GM12878 (cell line): ENCODE measurements at regions not wholly inside any gene's neighbourhood (a gene's known extent, or its start where the extent isn't known, plus 50 kb on each side); places are given as distances from the start of the nearest gene placed in this dataset.

ENCODE experiments used
- ATF7 ChIP-seq: fragments of 450-650 bp; IDR thresholded peaks from 2 replicates; pipeline ENCODE4 v1.6.1; 2016; ENCODE audit warnings: low read depth, mild to moderate bottlenecking
- BRCA1 ChIP-seq: IDR thresholded peaks from 2 replicates; pipeline ENCODE4 v1.6.1; 2011; ENCODE audit warnings: low read depth, low read length, improper control_type of control experiment
- CREM ChIP-seq: IDR thresholded peaks from 2 replicates; pipeline ENCODE4 v1.6.1; 2014; ENCODE audit warnings: antibody characterized with exemption, low read depth
- EED ChIP-seq: sonication (generic); IDR thresholded peaks from 2 replicates; pipeline ENCODE4 v1.6.1; 2016; ENCODE audit warnings: antibody characterized with exemption, low read depth
- EZH2 ChIP-seq: IDR thresholded peaks from 2 replicates; pipeline ENCODE4 v1.6.1; 2012; ENCODE audit warnings: low read depth, mild to moderate bottlenecking, control low read depth, inconsistent platforms, low read length, borderline replicate concordance; ENCODE audit not compliant: control insufficient read depth
- HDAC2 ChIP-seq: fragments of 200-600 bp; sonication (generic); IDR thresholded peaks from 2 replicates; pipeline ENCODE4 v1.6.1; 2017
- KLF5 ChIP-seq: fragments of 450-650 bp; IDR thresholded peaks from 2 replicates; pipeline ENCODE4 v1.6.1; 2014; ENCODE audit warnings: mild to moderate bottlenecking; ENCODE audit not compliant: partially characterized antibody
- NFIC ChIP-seq: IDR thresholded peaks from 2 replicates; pipeline ENCODE4 v1.6.1; 2012; ENCODE audit warnings: low read depth, mild to moderate bottlenecking, inconsistent platforms, low read length, moderate library complexity
- NR2C2 ChIP-seq: IDR thresholded peaks from 2 replicates; pipeline ENCODE4 v1.6.1; 2011; ENCODE audit warnings: borderline replicate concordance, low read depth; ENCODE audit not compliant: control insufficient read depth, insufficient read length
- SUPT20H ChIP-seq: IDR thresholded peaks from 2 replicates; pipeline ENCODE4 v1.6.1; 2011; ENCODE audit warnings: low read depth, mild to moderate bottlenecking, low read length, moderate library complexity, borderline replicate concordance; ENCODE audit not compliant: control insufficient read depth
- TARDBP ChIP-seq: IDR thresholded peaks from 2 replicates; pipeline ENCODE4 v1.6.1; 2016; ENCODE audit warnings: borderline replicate concordance
- TF ChIP-seq, protein P1 (sequence below): fragments of 450-650 bp; IDR thresholded peaks from 2 replicates; pipeline ENCODE4 v1.6.1; 2017; ENCODE audit warnings: mild to moderate bottlenecking, low read depth, inconsistent platforms; ENCODE audit not compliant: poor library complexity, severe bottlenecking
- TF ChIP-seq, protein P2 (sequence below): fragments of 450-650 bp; formaldehyde crosslinking; IDR thresholded peaks from 2 replicates; pipeline ENCODE4 v1.4.0; 2020; ENCODE audit warnings: mild to moderate bottlenecking, moderate library complexity
- TF ChIP-seq, protein P3 (sequence below): IDR thresholded peaks from 2 replicates; pipeline ENCODE4 v1.6.1; 2012; ENCODE audit warnings: improper control_type of control experiment, low read depth, low read length; ENCODE audit not compliant: insufficient replicate concordance
- TF ChIP-seq, protein P4 (sequence below): fragments of 450-650 bp; IDR thresholded peaks from 2 replicates; pipeline ENCODE4 v1.6.1; 2018; ENCODE audit warnings: borderline replicate concordance, mild to moderate bottlenecking; ENCODE audit not compliant: partially characterized antibody

DNA sequence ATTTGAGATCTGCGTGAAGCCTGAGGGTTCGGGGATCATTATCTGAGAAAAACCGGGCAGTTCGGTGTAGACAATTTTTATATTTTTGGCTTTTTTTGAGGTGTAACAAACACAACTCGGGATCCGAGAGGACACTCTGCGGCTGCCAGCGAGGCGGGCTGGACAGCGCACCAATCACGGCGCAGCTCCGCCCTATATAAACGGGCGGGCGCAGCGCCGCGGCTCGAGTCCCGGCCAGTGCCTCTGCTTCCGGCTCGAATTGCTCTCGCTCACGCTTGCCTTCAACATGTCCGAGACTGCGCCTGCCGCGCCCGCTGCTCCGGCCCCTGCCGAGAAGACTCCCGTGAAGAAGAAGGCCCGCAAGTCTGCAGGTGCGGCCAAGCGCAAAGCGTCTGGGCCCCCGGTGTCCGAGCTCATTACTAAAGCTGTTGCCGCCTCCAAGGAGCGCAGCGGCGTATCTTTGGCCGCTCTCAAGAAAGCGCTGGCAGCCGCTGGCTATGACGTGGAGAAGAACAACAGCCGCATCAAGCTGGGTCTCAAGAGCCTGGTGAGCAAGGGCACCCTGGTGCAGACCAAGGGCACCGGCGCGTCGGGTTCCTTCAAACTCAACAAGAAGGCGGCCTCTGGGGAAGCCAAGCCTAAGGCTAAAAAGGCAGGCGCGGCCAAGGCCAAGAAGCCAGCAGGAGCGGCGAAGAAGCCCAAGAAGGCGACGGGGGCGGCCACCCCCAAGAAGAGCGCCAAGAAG is 69.0 kb downstream of the HFE start (continued):
- TF ChIP-seq, protein P1, sequence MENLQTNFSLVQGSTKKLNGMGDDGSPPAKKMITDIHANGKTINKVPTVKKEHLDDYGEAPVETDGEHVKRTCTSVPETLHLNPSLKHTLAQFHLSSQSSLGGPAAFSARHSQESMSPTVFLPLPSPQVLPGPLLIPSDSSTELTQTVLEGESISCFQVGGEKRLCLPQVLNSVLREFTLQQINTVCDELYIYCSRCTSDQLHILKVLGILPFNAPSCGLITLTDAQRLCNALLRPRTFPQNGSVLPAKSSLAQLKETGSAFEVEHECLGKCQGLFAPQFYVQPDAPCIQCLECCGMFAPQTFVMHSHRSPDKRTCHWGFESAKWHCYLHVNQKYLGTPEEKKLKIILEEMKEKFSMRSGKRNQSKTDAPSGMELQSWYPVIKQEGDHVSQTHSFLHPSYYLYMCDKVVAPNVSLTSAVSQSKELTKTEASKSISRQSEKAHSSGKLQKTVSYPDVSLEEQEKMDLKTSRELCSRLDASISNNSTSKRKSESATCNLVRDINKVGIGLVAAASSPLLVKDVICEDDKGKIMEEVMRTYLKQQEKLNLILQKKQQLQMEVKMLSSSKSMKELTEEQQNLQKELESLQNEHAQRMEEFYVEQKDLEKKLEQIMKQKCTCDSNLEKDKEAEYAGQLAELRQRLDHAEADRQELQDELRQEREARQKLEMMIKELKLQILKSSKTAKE, result no peak
- TF ChIP-seq, protein P2, sequence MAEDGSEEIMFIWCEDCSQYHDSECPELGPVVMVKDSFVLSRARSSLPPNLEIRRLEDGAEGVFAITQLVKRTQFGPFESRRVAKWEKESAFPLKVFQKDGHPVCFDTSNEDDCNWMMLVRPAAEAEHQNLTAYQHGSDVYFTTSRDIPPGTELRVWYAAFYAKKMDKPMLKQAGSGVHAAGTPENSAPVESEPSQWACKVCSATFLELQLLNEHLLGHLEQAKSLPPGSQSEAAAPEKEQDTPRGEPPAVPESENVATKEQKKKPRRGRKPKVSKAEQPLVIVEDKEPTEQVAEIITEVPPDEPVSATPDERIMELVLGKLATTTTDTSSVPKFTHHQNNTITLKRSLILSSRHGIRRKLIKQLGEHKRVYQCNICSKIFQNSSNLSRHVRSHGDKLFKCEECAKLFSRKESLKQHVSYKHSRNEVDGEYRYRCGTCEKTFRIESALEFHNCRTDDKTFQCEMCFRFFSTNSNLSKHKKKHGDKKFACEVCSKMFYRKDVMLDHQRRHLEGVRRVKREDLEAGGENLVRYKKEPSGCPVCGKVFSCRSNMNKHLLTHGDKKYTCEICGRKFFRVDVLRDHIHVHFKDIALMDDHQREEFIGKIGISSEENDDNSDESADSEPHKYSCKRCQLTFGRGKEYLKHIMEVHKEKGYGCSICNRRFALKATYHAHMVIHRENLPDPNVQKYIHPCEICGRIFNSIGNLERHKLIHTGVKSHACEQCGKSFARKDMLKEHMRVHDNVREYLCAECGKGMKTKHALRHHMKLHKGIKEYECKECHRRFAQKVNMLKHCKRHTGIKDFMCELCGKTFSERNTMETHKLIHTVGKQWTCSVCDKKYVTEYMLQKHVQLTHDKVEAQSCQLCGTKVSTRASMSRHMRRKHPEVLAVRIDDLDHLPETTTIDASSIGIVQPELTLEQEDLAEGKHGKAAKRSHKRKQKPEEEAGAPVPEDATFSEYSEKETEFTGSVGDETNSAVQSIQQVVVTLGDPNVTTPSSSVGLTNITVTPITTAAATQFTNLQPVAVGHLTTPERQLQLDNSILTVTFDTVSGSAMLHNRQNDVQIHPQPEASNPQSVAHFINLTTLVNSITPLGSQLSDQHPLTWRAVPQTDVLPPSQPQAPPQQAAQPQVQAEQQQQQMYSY (CRISPR knock-in tag), result peak; percentile 72; the same call in 1 of the 2 replicates
- TF ChIP-seq KLF5, result peak; percentile 94
- TF ChIP-seq NFIC, result peak; percentile 66
- no peak; the same call in 1 of the 2 replicates for TF ChIP-seq EED
- TF ChIP-seq BRCA1, result no peak
- no peak for TF ChIP-seq NR2C2
- TF ChIP-seq, protein P3, sequence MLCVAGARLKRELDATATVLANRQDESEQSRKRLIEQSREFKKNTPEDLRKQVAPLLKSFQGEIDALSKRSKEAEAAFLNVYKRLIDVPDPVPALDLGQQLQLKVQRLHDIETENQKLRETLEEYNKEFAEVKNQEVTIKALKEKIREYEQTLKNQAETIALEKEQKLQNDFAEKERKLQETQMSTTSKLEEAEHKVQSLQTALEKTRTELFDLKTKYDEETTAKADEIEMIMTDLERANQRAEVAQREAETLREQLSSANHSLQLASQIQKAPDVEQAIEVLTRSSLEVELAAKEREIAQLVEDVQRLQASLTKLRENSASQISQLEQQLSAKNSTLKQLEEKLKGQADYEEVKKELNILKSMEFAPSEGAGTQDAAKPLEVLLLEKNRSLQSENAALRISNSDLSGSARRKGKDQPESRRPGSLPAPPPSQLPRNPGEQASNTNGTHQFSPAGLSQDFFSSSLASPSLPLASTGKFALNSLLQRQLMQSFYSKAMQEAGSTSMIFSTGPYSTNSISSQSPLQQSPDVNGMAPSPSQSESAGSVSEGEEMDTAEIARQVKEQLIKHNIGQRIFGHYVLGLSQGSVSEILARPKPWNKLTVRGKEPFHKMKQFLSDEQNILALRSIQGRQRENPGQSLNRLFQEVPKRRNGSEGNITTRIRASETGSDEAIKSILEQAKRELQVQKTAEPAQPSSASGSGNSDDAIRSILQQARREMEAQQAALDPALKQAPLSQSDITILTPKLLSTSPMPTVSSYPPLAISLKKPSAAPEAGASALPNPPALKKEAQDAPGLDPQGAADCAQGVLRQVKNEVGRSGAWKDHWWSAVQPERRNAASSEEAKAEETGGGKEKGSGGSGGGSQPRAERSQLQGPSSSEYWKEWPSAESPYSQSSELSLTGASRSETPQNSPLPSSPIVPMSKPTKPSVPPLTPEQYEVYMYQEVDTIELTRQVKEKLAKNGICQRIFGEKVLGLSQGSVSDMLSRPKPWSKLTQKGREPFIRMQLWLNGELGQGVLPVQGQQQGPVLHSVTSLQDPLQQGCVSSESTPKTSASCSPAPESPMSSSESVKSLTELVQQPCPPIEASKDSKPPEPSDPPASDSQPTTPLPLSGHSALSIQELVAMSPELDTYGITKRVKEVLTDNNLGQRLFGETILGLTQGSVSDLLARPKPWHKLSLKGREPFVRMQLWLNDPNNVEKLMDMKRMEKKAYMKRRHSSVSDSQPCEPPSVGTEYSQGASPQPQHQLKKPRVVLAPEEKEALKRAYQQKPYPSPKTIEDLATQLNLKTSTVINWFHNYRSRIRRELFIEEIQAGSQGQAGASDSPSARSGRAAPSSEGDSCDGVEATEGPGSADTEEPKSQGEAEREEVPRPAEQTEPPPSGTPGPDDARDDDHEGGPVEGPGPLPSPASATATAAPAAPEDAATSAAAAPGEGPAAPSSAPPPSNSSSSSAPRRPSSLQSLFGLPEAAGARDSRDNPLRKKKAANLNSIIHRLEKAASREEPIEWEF, result no peak
- peak; percentile 91 for TF ChIP-seq CREM
- TF ChIP-seq, protein P4, sequence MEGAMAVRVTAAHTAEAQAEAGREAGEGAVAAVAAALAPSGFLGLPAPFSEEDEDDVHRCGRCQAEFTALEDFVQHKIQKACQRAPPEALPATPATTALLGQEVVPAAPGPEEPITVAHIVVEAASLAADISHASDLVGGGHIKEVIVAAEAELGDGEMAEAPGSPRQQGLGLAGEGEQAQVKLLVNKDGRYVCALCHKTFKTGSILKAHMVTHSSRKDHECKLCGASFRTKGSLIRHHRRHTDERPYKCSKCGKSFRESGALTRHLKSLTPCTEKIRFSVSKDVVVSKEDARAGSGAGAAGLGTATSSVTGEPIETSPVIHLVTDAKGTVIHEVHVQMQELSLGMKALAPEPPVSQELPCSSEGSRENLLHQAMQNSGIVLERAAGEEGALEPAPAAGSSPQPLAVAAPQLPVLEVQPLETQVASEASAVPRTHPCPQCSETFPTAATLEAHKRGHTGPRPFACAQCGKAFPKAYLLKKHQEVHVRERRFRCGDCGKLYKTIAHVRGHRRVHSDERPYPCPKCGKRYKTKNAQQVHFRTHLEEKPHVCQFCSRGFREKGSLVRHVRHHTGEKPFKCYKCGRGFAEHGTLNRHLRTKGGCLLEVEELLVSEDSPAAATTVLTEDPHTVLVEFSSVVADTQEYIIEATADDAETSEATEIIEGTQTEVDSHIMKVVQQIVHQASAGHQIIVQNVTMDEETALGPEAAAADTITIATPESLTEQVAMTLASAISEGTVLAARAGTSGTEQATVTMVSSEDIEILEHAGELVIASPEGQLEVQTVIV, result peak; percentile 9
- TF ChIP-seq SUPT20H, result no peak
- TF ChIP-seq ATF7, result no peak; the same call in 1 of the 2 replicates
- peak; percentile 76 for TF ChIP-seq TARDBP
- no peak for TF ChIP-seq EZH2
- TF ChIP-seq HDAC2, result no peak
